Prostate gland (tissue), 2 donors: ENCODE measurements at regions not wholly inside any gene's neighbourhood (a gene's known extent, or its start where the extent isn't known, plus 50 kb on each side); places are given as distances from the start of the nearest gene placed in this dataset.

Experiments used
- POLR2AphosphoS5 ChIP-seq: sonication (generic); formaldehyde crosslinking; IDR thresholded peaks from one replicate; pipeline ENCODE4 v1.6.1; 2017; ENCODE audit warnings: antibody characterized with exemption
- TF ChIP-seq, protein P1 (sequence below), 4 experiments: fragments of 200-600 bp in 2 of 4; fragments of 450-650 bp in 2 of 4; sonication (generic) in 2 of 4; IDR thresholded peaks; 1 replicate in 3 of 4; 2 replicates in 1 of 4; pipeline ENCODE4 v1.5.1; 2016 to 2019; ENCODE audit warnings: antibody characterized with exemption in 4 of 4, mild to moderate bottlenecking in 2 of 4, moderate library complexity in 2 of 4

GRCh38 chr14:106507354-106507753 is 981.0 kb downstream of the TMEM121 start:
- TF ChIP-seq, protein P1, sequence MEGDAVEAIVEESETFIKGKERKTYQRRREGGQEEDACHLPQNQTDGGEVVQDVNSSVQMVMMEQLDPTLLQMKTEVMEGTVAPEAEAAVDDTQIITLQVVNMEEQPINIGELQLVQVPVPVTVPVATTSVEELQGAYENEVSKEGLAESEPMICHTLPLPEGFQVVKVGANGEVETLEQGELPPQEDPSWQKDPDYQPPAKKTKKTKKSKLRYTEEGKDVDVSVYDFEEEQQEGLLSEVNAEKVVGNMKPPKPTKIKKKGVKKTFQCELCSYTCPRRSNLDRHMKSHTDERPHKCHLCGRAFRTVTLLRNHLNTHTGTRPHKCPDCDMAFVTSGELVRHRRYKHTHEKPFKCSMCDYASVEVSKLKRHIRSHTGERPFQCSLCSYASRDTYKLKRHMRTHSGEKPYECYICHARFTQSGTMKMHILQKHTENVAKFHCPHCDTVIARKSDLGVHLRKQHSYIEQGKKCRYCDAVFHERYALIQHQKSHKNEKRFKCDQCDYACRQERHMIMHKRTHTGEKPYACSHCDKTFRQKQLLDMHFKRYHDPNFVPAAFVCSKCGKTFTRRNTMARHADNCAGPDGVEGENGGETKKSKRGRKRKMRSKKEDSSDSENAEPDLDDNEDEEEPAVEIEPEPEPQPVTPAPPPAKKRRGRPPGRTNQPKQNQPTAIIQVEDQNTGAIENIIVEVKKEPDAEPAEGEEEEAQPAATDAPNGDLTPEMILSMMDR (IDR thresholded peaks at IDR 0.05) = no peak
- no peak for TF ChIP-seq POLR2AphosphoS5
